Lower leg skin (tissue), 4 donors: ENCODE measurements at regions not wholly inside any gene's neighbourhood (a gene's known extent, or its start where the extent isn't known, plus 50 kb on each side); places are given as distances from the start of the nearest gene placed in this dataset.

ENCODE experiments used
- DNase-seq, 2 donors: peaks; one replicate each; pipeline ENCODE4 v3.0.0-alpha.2; 2019; ENCODE audit warnings: low spot score in 2 of 2
- H3K4me3 ChIP-seq: fragments of 200-600 bp; sonication (generic); 2 replicates; pipeline ENCODE4 v1.5.1; 2017; ENCODE audit warnings: mild to moderate bottlenecking, low read depth; ENCODE audit not compliant: poor library complexity, severe bottlenecking
- POLR2A ChIP-seq, 2 donors: fragments of 450-650 bp; IDR thresholded peaks; one replicate each; pipeline ENCODE4 v1.6.1; 2016 to 2017; ENCODE audit warnings: antibody characterized with exemption in 2 of 2, mild to moderate bottlenecking in 1 of 2, moderate library complexity in 1 of 2
- WGBS, 2 donors: methylation state at CpG; one replicate each; pipeline ENCODE4 v1.1.5; 2018; 5-methylcytosine and 5-hydroxymethylcytosine counted together
- intact Hi-C: fragments of 100-400 bp; cut with DNase I; formaldehyde crosslinking; loops from one replicate; pipeline ENCODE4 v1.15.0; 2023; ENCODE audit warnings: low total_unique reads
- TF ChIP-seq, protein P1 (sequence below), 3 donors: fragments of 450-650 bp; IDR thresholded peaks; one replicate each; pipeline ENCODE4 v1.5.1; 2016; ENCODE audit warnings: antibody characterized with exemption in 3 of 3, mild to moderate bottlenecking in 3 of 3, moderate library complexity in 2 of 3

DNA sequence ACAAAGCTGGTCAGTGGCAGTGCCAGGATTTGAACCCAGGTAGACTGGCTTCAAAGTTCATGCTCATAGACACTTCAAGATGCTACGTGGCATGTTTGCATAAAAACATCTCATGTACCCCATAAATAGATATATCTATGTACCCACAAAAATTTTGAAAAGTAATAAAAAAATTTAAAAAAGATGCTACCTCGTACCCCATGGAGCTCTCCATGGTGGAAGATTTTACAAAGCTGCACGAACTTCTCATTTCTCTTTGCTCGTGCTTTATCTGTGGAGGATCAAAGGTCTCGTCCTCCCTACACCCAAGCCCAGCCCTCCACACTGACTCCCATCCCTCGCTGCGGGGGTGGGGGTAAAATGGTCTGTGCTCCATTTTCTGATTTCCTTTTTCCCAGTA is 135.5 kb downstream of the HAPSTR1 start:
- intact Hi-C loops, result no loop called here
- no peak for DNase-seq
- TF ChIP-seq POLR2A (IDR thresholded peaks at IDR 0.05), result no peak
- TF ChIP-seq, protein P1, sequence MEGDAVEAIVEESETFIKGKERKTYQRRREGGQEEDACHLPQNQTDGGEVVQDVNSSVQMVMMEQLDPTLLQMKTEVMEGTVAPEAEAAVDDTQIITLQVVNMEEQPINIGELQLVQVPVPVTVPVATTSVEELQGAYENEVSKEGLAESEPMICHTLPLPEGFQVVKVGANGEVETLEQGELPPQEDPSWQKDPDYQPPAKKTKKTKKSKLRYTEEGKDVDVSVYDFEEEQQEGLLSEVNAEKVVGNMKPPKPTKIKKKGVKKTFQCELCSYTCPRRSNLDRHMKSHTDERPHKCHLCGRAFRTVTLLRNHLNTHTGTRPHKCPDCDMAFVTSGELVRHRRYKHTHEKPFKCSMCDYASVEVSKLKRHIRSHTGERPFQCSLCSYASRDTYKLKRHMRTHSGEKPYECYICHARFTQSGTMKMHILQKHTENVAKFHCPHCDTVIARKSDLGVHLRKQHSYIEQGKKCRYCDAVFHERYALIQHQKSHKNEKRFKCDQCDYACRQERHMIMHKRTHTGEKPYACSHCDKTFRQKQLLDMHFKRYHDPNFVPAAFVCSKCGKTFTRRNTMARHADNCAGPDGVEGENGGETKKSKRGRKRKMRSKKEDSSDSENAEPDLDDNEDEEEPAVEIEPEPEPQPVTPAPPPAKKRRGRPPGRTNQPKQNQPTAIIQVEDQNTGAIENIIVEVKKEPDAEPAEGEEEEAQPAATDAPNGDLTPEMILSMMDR (IDR thresholded peaks at IDR 0.05), result no peak
- no peak overlapping the region for H3K4me3 ChIP-seq
- 58 to 67% methylated on average over 7 of the region's 7 CpGs for WGBS, 2 donors

DNA sequence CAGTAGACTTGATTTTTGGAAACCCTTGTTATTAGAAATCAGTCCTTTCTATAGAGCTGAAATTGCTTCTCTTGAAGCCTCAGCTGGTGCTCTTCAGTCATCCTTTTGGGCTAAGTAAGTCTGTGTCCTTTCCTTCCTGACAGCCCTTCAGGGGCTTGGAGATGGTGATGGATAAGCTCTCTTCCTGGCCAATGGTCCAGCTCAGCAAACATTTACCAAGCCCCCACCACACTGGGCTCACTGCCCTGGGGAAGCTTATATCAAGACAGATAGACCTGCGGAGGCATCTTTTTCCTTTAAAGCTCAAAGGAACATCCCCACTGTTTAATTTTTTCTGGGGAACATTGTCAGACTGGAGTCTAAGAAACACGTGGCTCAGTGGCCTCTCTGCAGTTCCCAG is 139.6 kb downstream of the HAPSTR1 start:
- no peak overlapping the region for H3K4me3 ChIP-seq
- no peak for DNase-seq
- 40 to 67% methylated on average over 2 of the region's 2 CpGs for WGBS, 2 donors
- intact Hi-C loops, result no loop called here
- TF ChIP-seq POLR2A (IDR thresholded peaks at IDR 0.05), result no peak
- TF ChIP-seq, protein P1 (IDR thresholded peaks at IDR 0.05), result no peak

- WGBS, 2 donors, result 38 to 61% methylated on average over 5 of the region's 5 CpGs
- intact Hi-C loops, result no loop called here
- H3K4me3 ChIP-seq, result no peak overlapping the region
Measured at GRCh38 chr16:9232102-9232770, 140.8 kb downstream of the HAPSTR1 start.

GRCh38 chr16:9235867-9236266 is 144.4 kb downstream of the HAPSTR1 start:
- H3K4me3 ChIP-seq, result no peak overlapping the region
- 27 to 28% methylated on average over 2 of the region's 2 CpGs for WGBS, 2 donors
- TF ChIP-seq POLR2A (IDR thresholded peaks at IDR 0.05), result no peak
- TF ChIP-seq, protein P1 (IDR thresholded peaks at IDR 0.05), result no peak
- DNase-seq, result no peak
- intact Hi-C loops, result no loop called here

More at GRCh38 chr16:9232102-9232770, 140.8 kb downstream of the HAPSTR1 start:
- TF ChIP-seq POLR2A (IDR thresholded peaks at IDR 0.05), result no peak
- TF ChIP-seq, protein P1 (IDR thresholded peaks at IDR 0.05), result no peak
- no peak for DNase-seq

GRCh38 chr16:9236319-9236718 is 144.9 kb downstream of the HAPSTR1 start:
- intact Hi-C loops, result no loop called here
- H3K4me3 ChIP-seq, result no peak overlapping the region
- WGBS, 2 donors, result 79 to 84% methylated on average over 5 of the region's 5 CpGs
- no peak for DNase-seq
- no peak for TF ChIP-seq POLR2A (IDR thresholded peaks at IDR 0.05)
- TF ChIP-seq, protein P1 (IDR thresholded peaks at IDR 0.05), result no peak

- 76 to 89% methylated on average over 1 of the region's 1 CpG for WGBS, 2 donors
- no peak overlapping the region for H3K4me3 ChIP-seq
- intact Hi-C loops, result no loop called here
- DNase-seq, result no peak
- no peak for TF ChIP-seq POLR2A (IDR thresholded peaks at IDR 0.05)
- TF ChIP-seq, protein P1 (IDR thresholded peaks at IDR 0.05), result no peak
Measured at GRCh38 chr16:9238346-9238745, 146.9 kb downstream of the HAPSTR1 start.
